22Rv1 (cell line): ENCODE measurements at regions not wholly inside any gene's neighbourhood (a gene's known extent, or its start where the extent isn't known, plus 50 kb on each side); places are given as distances from the start of the nearest gene placed in this dataset.

Experiments used
- CTCF ChIP-seq: fragments of 450-650 bp; IDR thresholded peaks from 2 replicates; pipeline ENCODE4 v1.5.1; 2017; ENCODE audit warnings: mild to moderate bottlenecking
- ZFX ChIP-seq: fragments of 450-650 bp; IDR thresholded peaks from 2 replicates; pipeline ENCODE4 v1.6.1; 2017; ENCODE audit warnings: antibody characterized with exemption, borderline replicate concordance

DNA sequence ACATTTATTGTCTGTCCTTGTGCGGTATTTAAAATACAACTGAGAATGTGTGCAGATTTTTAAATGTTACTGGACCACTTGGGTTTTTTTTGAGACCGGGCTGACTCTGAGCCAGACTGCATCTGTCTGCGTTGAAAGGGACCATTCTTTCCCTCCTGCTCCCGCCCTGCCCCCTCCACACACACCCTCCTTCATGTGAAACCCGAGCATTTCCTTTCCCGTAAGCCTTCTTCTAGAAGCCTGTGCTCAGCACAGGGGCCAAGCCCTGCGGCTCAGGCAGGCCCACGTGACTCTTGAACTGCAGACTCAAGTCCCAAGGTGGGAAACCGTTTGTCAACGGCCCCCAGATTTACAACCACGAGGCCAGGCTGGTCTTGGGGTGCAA is 82.7 kb upstream of the FOXC1 start:
- TF ChIP-seq CTCF (no peak), ZFX (no peak)
